Amygdala (tissue), 56 donors: ENCODE measurements at regions not wholly inside any gene's neighbourhood (a gene's known extent, or its start where the extent isn't known, plus 50 kb on each side); places are given as distances from the start of the nearest gene placed in this dataset.
"Not testable (repeated sequence)": the region's sequence is repeated elsewhere in the genome, so short reads cannot be mapped to it uniquely, and the experiment has no call there.

Experiments
- DNase-seq, 56 donors: peaks; one replicate each; lab custom pipeline; 2025; lab: John Stamatoyannopoulos, UW

- no peak for DNase-seq
Measured at GRCh38 chr2:129803871-129804270, 175.6 kb upstream of the RAB6C start.

DNA sequence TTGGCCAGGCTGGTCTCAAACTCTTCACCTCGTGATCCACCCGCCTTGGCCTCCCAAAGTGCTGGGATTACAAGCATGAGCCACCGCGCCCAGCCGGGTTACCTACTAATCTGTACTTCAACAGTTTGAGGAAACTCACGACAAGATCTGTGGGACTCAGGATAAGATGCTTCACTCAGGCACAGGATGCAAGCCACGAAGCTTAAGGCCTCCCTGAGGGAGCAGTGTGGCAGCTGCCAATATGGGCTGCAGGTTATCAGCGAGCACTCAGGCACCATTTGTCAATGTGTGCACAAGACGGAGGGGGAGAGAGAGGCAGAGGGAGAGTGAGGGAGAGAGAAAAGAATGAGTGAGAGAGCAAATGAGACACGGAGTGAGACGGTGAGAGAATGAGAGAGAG is 173.6 kb upstream of the RAB6C start:
- DNase-seq: no peak

- DNase-seq: no peak
Measured at GRCh38 chr2:129806317-129806716, 173.1 kb upstream of the RAB6C start.

GRCh38 chr2:129806990-129807389 is 172.5 kb upstream of the RAB6C start:
- DNase-seq: no peak

- not testable (repeated sequence) for DNase-seq
Measured at GRCh38 chr2:129807642-129808338, 171.7 kb upstream of the RAB6C start.

- no peak for DNase-seq
Measured at GRCh38 chr2:129810521-129810920, 168.9 kb upstream of the RAB6C start.

GRCh38 chr2:129812071-129812470 is 167.4 kb upstream of the RAB6C start:
- peak in 22 of 56 donors; percentile 3 to 68 (median 15) for DNase-seq

GRCh38 chr2:129812654-129813053 is 166.8 kb upstream of the RAB6C start:
- no peak for DNase-seq

GRCh38 chr2:129813404-129813803 is 166.1 kb upstream of the RAB6C start:
- no peak for DNase-seq

DNA sequence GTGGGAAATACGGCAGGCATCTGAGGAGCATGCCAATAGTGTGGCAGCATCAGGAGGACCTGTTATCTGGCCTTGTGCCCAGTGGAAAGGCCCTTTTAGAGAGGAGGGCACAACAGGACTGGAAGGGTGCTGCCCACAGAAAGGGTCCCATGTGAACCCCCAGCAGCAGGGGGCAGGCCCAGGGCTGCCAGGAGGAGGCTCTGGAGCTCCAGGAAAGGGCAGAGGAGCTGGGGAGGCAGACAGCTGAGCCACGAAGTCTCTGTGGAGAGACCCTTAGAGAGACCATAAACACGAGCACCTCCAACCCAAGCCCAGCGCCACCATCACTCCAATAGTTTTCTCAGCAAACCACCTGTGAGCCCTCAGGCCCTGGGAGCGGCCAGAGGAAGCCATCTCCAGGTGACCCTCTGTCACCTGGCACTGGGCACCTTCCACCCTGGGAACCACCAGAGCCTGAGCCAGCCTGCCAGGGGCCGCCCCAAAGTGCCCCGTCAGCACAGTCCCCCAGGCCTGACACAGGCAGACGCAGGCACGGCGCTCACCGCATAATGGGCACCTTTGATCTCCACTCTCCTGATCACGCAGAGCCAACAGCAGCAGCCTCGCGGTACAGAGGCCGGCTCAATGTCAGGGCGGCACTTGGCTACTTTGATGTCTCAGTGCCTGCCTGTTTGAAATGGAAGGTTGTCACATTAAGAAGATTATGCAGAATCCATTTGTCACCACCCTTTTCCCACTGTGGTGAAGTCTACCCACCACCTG is 162.5 kb upstream of the RAB6C start:
- DNase-seq: no peak

DNA sequence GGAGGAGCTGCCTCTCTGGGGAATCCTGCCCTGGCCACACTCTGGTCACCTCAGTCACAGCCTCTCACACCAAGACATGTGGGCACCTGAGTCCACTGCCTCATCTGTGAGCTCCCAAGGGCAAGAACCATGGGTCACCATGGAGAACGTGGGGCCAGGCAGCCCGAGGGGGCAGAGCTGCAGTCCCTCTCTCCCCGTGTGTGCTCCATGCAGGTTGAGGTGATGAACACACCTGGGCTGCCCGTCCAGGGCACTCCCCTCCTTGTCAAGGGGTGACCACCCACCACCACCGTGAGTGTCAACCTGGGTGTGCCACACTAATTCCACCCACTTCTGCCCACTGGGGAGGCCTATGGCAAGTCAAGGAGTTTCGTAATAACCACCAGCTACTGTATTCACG is 159.6 kb upstream of the RAB6C start:
- no peak for DNase-seq

DNA sequence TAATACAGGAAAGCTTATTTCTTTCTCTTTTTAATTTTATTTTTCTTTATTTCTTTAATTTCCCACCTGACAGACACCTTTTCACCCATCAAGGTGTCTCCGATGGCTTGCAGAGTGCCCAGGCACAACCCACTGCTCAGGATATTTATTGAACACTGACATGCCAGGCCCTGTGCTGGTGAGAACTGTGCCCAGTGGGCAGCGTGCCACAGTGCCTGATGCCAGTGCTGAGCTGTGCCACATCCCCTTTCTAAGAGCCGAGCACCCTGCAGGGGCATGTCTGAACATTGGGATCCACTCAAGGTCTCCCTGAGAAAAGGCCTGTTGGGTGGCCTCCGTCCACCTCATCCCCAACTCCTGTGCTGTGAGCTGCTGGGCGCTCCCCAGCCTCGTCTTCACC is 158.6 kb upstream of the RAB6C start:
- DNase-seq: no peak

- DNase-seq: no peak
Measured at GRCh38 chr2:129821445-129821844, 158.0 kb upstream of the RAB6C start.

GRCh38 chr2:129823044-129823443 is 156.4 kb upstream of the RAB6C start:
- no peak for DNase-seq

- DNase-seq: no peak
Measured at GRCh38 chr2:129827311-129828090, 152.0 kb upstream of the RAB6C start.

- DNase-seq: peak in 16 of 56 donors; percentile 6 to 58 (median 16)
Measured at GRCh38 chr2:129828792-129829191, 150.7 kb upstream of the RAB6C start.

DNA sequence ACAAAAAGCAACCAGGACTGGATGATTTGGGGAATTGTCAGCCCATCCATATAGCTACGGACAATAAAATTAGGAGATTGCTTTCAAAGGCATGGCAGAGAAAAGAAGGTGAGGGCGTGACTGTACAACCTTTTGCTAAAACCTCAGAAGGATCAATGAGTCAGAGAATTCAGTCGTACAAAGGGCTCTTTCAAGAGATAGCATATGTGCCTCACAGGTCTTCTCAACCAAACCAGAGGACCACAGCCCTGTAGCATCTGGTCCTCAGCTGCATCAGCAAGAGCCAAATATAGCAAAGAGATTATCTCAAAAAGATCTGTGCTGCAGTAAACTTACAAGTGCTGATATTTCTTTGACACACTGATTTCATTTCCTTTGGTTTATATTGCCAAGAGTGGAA is 149.9 kb upstream of the RAB6C start:
- DNase-seq: no peak

- DNase-seq: no peak
Measured at GRCh38 chr2:129831018-129831417, 148.4 kb upstream of the RAB6C start.

- DNase-seq: not testable (repeated sequence)
Measured at GRCh38 chr2:129833465-129833864, 146.0 kb upstream of the RAB6C start.

DNA sequence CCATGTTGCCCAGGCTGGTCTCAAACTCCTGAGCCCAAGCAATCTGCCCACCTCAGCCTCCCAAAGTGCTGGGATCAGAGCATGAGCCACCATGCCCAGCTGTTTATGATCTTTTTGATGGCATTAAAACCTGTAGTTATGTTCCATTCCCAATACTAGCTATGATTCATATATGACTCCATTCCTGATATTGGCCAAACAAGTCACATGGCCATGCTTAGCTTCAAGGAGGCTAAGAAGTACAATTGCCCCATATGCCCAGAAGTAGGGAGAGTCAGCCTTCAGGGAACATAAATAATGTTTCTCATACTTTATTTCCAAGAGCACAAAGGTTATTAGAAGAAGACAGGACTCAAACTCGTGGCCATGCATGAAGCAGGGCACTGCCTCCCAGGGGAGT is 132.4 kb upstream of the RAB6C start:
- no peak for DNase-seq

DNA sequence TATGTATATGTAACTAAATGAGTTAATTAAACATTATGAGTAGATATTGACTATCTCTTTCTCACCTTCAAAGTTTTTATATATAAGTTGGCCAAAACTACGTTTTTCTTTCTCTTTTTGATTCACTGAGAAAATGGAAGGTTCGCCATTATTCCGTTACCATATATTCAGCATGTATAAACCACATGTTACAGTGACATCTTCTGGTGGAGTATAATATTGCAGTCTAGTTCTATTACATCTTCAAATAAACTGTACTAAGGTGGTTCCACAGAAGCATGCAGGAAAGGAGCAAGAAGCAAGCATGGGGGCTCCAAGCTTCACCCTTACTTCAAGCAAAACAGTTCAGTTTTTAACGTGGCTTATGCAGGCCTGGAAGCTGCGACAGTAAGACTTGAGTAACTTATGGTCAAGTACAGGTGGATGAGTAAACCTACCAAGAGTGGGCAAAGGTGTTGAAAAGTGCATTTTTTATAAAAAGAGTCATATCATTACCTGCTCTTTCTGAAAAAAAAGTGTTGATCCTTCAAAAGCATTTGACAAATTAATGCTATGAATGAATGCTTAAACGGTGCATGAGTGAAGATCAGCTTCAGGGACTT is 129.8 kb upstream of the RAB6C start:
- peak in 1 of 56 donors; percentile 80 for DNase-seq
